GM18519 (cell line): ENCODE measurements at regions not wholly inside any gene's neighbourhood (a gene's known extent, or its start where the extent isn't known, plus 50 kb on each side); places are given as distances from the start of the nearest gene placed in this dataset.
A peak's percentile ranks its signal among the peaks of the same experiment; 100 is the strongest.
"Not testable (repeated sequence)": the region's sequence is repeated elsewhere in the genome, so short reads cannot be mapped to it uniquely, and the experiment has no call there.

Source experiments
- ATAC-seq: cut with Tn5 transposase; IDR thresholded peaks from one replicate; pipeline ENCODE4 v1.9.1; 2021; ENCODE audit warnings: mild to moderate bottlenecking, moderate library complexity; ENCODE audit not compliant: unreplicated experiment, low FRiP score

GRCh38 chr5:100693481-100693880 is 158.3 kb downstream of the FAM174A start:
- ATAC-seq = no peak

GRCh38 chr5:100694100-100694499 is 158.9 kb downstream of the FAM174A start:
- ATAC-seq = no peak

GRCh38 chr5:100697970-100698369 is 162.8 kb downstream of the FAM174A start:
- ATAC-seq = no peak

- ATAC-seq = peak; percentile 65
These were observed 171.6 kb downstream of the FAM174A start for GRCh38 chr5:100706776-100707175.

GRCh38 chr5:100708645-100709171 is 173.5 kb downstream of the FAM174A start:
- no peak for ATAC-seq

- ATAC-seq = no peak
These were observed 174.6 kb downstream of the FAM174A start for GRCh38 chr5:100709771-100710170.

GRCh38 chr5:100714780-100715179 is 179.6 kb downstream of the FAM174A start:
- not testable (repeated sequence) for ATAC-seq

GRCh38 chr5:100722657-100723056 is 180.4 kb downstream of the ST8SIA4 start:
- ATAC-seq = no peak

- ATAC-seq = no peak
These were observed 179.9 kb downstream of the ST8SIA4 start for GRCh38 chr5:100723229-100723628.

GRCh38 chr5:100726116-100726515 is 177.0 kb downstream of the ST8SIA4 start:
- ATAC-seq = no peak

GRCh38 chr5:100731768-100732167 is 171.3 kb downstream of the ST8SIA4 start:
- peak; percentile 96 for ATAC-seq

- peak; percentile 92 for ATAC-seq
These were observed 156.4 kb downstream of the ST8SIA4 start for GRCh38 chr5:100746730-100747129.

GRCh38 chr5:100749771-100750284 is 153.3 kb downstream of the ST8SIA4 start:
- ATAC-seq = no peak

- no peak for ATAC-seq
These were observed 147.6 kb downstream of the ST8SIA4 start for GRCh38 chr5:100755435-100755834.
